GM10266 (cell line): ENCODE measurements at regions not wholly inside any gene's neighbourhood (a gene's known extent, or its start where the extent isn't known, plus 50 kb on each side); places are given as distances from the start of the nearest gene placed in this dataset.

Experiments
- DNase-seq: peaks from one replicate; pipeline ENCODE4 v3.0.0; 2012; ENCODE audit errors: extremely low spot score
- TF ChIP-seq, protein P1 (sequence below): IDR thresholded peaks from 2 replicates; pipeline ENCODE4 v1.5.1; 2012; ENCODE audit warnings: mild to moderate bottlenecking, low read depth; ENCODE audit not compliant: control insufficient read depth, insufficient read depth; ENCODE audit errors: missing control alignments

DNA sequence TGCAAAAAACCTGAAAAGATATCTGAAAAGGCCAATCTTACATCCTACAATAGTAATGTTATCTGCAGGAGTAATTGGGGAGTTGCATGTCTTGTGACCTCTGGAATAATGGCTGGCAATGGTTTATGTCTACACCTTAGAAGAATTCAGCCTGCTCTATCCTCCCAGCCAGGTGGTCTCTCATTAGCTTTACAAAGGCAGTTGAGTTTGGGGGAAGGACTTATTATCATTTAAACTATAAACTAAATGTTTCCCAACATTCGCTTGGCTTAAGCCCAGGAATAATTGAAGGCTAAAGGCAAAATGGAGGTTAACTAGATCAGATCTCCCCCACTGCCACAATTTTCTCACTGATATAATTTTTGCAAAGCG lies 158.4 kb upstream of the SFSWAP start:
- no peak for DNase-seq
- TF ChIP-seq, protein P1, sequence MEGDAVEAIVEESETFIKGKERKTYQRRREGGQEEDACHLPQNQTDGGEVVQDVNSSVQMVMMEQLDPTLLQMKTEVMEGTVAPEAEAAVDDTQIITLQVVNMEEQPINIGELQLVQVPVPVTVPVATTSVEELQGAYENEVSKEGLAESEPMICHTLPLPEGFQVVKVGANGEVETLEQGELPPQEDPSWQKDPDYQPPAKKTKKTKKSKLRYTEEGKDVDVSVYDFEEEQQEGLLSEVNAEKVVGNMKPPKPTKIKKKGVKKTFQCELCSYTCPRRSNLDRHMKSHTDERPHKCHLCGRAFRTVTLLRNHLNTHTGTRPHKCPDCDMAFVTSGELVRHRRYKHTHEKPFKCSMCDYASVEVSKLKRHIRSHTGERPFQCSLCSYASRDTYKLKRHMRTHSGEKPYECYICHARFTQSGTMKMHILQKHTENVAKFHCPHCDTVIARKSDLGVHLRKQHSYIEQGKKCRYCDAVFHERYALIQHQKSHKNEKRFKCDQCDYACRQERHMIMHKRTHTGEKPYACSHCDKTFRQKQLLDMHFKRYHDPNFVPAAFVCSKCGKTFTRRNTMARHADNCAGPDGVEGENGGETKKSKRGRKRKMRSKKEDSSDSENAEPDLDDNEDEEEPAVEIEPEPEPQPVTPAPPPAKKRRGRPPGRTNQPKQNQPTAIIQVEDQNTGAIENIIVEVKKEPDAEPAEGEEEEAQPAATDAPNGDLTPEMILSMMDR: no peak

DNA sequence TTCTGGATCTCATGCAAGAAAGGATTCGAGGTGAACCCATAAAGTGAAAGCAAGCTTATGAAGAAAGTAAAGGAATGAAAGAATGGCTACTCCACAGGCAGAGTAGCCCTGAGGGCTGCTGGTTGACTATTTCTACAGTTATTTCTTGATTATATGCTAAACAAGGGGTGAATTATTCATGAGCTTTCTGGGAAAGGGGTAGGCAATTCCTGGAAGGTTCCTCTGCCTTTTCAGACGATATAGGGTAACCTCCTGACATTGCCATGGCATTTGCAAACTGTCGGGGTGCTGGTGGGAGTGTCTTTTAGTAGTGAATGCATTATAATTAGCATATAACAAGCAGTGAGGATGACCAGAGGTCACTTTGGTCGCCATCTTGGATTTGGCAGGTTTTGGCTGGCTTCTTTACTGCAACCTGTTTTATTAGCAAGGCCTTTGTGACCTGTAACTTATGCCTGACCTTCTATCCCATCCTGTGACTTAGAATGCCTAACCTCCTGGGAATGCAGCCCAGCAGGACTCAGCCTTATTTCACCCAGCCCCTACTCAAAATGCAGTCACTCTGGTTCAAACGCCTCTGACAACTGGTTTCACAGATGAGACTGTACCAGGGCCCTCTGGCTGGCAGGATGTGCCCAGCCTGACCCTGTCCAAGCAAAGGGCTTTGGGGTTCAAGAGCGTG lies 157.7 kb upstream of the SFSWAP start:
- DNase-seq: no peak
- TF ChIP-seq, protein P1: no peak

DNA sequence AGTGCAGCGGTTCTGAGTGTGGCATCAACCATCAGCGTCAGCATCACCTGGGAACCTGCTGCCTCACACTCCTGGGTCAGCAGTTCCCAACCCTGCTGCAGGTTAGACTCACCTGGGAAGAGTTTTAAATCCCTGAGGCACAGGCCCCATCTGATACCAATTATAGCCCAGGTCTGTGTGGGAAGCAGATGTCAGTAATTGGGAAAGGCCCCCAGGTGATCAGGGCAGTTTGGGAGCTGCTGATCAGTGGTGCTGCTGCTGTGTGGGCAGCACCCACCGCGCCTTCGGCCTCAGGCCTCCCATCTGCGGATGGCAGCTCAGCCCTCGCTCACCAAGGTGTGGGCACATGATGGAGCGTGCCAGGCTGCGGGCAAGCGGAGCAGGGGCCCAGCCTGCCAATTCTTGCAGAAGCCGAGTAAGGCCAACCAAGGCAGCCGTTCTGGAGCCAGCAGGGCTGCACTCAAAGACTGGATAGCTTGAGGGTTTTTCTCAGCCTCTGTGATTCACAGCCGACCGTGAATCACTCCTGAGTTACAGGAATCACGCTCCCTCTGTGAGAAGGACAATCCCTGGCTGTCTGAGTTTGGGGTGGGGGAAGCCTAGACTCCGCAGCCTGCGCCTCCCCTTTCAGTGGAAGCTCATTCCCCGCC lies 155.6 kb upstream of the SFSWAP start:
- TF ChIP-seq, protein P1: no peak
- DNase-seq: no peak

DNA sequence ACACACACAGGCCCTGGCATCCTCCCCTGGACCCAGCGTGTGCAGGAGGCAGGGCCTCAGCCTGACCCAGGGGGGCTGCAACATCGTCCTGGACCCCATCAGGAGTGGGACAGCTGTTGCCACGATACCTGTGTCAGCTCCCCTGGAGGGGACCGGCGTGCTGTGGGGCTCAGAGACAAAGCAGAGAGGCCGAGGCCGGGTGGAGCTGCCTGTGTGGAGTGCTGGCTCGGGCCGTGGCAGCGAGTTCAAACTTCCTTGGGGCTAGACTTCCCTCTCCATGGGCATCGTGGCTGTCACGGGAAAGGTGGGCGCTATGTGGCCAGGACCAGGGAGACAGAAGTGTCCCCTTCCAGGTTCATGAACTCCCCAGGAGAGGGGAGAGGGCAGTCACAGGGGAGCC lies 155.0 kb upstream of the SFSWAP start:
- DNase-seq: no peak
- TF ChIP-seq, protein P1: no peak

DNA sequence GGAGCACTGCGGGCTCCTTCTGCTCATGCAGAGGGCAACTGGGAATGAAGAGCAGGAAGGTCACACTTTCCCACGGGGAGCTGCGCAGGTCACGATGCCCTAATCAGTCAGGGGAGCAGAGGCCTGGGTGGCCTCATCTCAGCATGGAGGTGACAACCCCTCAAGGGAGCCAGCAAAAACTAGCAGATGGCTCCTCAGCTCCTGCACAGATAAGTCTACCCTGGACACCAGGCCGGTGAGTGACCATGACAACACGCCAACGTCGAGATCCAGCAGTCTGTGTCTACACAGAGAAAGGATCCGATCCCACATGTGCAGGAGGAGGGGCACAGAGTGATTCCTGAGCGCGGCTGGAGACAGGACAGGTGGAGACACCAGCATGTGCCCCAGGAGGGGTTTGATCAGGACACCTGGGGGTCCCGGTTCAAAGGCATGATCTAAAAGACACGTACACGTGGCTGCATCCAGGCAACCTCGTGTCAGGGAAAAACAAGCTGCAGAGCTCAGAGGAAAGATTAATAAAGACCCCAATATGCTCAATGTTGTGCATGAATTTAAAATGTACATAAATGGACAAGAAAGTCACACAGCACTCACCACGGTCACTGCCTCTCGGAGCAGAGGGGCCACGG lies 153.7 kb upstream of the SFSWAP start:
- TF ChIP-seq, protein P1: no peak
- no peak for DNase-seq

DNA sequence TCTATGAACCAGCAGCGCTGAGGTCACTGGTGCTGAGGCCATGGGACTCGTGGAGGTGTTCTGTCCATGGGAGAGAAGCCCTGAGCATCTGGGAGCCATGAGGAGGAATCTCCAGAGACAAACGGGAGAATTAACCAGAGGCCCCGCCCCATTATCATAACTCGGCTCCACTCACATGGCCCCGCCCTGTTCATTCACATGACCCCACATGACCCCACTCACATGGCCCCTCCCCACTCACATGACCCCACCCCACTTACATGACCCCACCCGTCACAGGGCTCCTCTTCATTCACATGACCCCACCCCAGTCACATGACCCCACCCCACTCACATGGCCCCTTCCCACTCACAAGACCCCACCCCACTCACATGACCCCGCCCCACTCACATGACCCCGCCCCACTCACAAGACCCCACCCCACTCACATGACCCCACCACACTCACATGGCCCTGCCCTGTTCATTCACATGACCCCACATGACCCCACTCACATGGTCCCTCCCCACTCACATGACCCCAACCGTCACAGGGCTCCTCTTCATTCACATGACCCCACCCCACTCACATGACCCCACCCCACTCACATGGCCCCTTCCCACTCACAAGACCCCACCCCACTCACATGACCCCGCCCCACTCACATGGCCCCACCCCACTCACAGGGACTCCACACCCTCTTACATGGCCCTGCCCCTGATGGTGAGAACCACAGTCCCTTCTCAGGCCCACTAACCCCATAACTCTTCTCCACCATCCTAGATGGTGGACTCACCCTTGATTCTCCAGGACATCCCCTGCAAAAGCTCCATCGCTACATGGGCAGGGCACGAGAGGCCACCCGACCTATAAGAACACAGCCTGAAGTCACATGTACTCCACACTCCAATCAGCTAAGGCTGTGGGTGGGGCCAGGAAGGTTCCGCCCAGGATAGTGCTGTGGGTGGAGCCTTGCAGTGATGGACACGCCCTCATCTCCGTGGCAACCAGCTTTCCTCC lies 151.1 kb upstream of the SFSWAP start:
- no peak for DNase-seq
- TF ChIP-seq, protein P1: no peak
